ENCODE measurements at regions not wholly inside any gene's neighbourhood (a gene's known extent, or its start where the extent isn't known, plus 50 kb on each side); places are given as distances from the start of the nearest gene placed in this dataset.

DNA sequence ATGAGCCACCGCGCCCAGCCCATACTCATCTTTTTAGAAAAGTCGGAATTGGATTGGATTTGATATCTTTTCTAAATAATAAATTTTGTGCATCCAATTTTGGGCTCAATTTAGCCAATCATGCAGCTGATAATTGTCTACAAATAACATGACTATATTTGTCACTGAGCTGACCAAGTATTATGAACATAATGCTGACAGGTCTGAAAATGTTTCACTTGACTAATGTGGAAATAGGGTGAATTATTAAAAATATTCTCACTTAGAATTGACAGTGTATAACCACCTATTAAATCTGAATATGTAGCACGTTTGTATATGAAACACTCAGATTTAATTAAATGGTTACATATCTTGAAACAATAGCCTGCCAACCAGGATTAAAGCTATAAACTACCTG, 657.2 kb upstream of the FSHR start:
- Histone ChIP-seq H3K36me3 (ENCODE audit: control insufficient read depth in 4 of 4, insufficient read depth in 4 of 4, low read length in 3 of 4) (no peaks in the 10 kb centered on the region), H3K9me3 (ENCODE audit: control extremely low read depth in 1 of 5, control insufficient read depth in 4 of 5, insufficient read depth in 2 of 5, low read depth in 1 of 5, low read length in 4 of 5) (no peaks in the 10 kb centered on the region), H3K27ac (ENCODE audit: insufficient read depth in 1 of 2, low read depth in 1 of 2, low read length in 2 of 2, poor library complexity in 1 of 2, severe bottlenecking in 2 of 2) (no peak overlapping the region), H3K4me3 (ENCODE audit: control insufficient read depth in 1 of 7, extremely low read depth in 1 of 7, insufficient read depth in 4 of 7, low read depth in 2 of 7, low read length in 6 of 7) (no peak overlapping the region), H3K4me1 (ENCODE audit: control extremely low read depth in 1 of 4, control insufficient read depth in 4 of 4, insufficient read depth in 4 of 4, low read length in 3 of 4) (no peaks in the 10 kb centered on the region), H3K27me3 (replicated peaks in 2 of 5; ENCODE audit: control insufficient read depth in 4 of 5, insufficient read depth in 5 of 5, low read length in 4 of 5) (no peaks in the 10 kb centered on the region)
- WGBS (ENCODE audit: insufficient coverage): no CpG with 5 or more reads among the region's 4 CpGs
- CTCF ChIA-PET: no interaction called here
- DNase-seq: no peak
- POLR2A ChIA-PET: interaction anchor here (0.7 kb wide), 1 partner anchor 149 kb away, joined by 4 read pairs; no protein-coding TSS in a partner anchor

DNA sequence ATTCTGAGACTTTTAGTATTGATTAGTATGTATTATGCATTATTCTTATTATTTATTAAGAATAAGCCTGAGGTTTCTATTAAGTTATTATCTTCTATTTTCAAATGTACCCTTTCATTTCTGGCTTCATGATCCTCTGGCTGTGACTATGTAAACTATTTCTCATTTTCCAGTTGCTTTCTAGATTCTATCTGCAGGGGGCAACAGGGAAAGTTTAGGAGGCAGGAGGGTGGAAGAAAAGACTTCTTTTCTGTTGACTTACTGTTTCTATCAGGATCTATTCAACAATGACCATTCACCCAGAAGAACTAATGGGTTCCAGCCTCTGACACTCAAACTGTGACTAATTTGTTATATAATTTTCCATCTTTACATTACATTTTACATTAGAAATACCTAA, 653.4 kb upstream of the FSHR start:
- H3K4me1 ChIP-seq (ENCODE audit: control extremely low read depth in 1 of 4, control insufficient read depth in 4 of 4, insufficient read depth in 4 of 4, low read length in 3 of 4): no peaks in the 10 kb centered on the region
- H3K4me3 ChIP-seq (ENCODE audit: control insufficient read depth in 1 of 7, extremely low read depth in 1 of 7, insufficient read depth in 4 of 7, low read depth in 2 of 7, low read length in 6 of 7): no peak overlapping the region
- no peak overlapping the region for H3K27ac ChIP-seq (ENCODE audit: insufficient read depth in 1 of 2, low read depth in 1 of 2, low read length in 2 of 2, poor library complexity in 1 of 2, severe bottlenecking in 2 of 2)
- peaks cover 0 to 3% (median 0%) of the 10 kb centered on the region in 5 experiments for H3K9me3 ChIP-seq (ENCODE audit: control extremely low read depth in 1 of 5, control insufficient read depth in 4 of 5, insufficient read depth in 2 of 5, low read depth in 1 of 5, low read length in 4 of 5)
- no peak for DNase-seq
- peaks cover 0 to 2% (median 0%) of the 10 kb centered on the region in 5 experiments for H3K27me3 ChIP-seq (replicated peaks in 2 of 5; ENCODE audit: control insufficient read depth in 4 of 5, insufficient read depth in 5 of 5, low read length in 4 of 5)
- H3K36me3 ChIP-seq (ENCODE audit: control insufficient read depth in 4 of 4, insufficient read depth in 4 of 4, low read length in 3 of 4): no peaks in the 10 kb centered on the region
- CTCF ChIA-PET: no interaction called here
- POLR2A ChIA-PET: no interaction called here

DNA sequence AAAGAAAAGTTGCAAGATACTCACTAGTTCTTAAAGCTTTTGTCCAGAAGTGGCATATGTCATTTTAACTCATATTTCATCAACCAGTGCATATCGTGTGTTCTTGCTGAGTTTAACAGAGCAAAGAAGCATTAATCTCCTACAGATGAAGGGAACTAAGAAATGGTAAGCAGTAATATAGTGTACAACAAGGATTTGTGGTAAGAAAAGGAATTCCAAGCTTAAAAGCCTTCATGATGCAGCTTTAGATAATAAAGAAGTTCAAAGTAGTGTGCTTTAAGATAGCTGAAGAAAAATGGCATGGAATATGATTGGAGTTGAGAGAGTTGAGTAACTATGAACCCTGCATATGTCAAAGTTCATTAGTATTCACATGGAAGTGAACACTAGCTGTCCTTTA, 649.8 kb upstream of the FSHR start:
- no peaks in the 10 kb centered on the region for H3K4me1 ChIP-seq (ENCODE audit: control extremely low read depth in 1 of 4, control insufficient read depth in 4 of 4, insufficient read depth in 4 of 4, low read length in 3 of 4)
- no peak overlapping the region for H3K4me3 ChIP-seq (ENCODE audit: control insufficient read depth in 1 of 7, extremely low read depth in 1 of 7, insufficient read depth in 4 of 7, low read depth in 2 of 7, low read length in 6 of 7)
- POLR2A ChIA-PET: interaction anchor here (0.7 kb wide), 1 partner anchor 10 kb away, joined by 3 read pairs; no protein-coding TSS in a partner anchor
- H3K27me3 ChIP-seq (replicated peaks in 2 of 5; ENCODE audit: control insufficient read depth in 4 of 5, insufficient read depth in 5 of 5, low read length in 4 of 5): peaks cover 0 to 2% (median 0%) of the 10 kb centered on the region in 5 experiments
- CTCF ChIA-PET: no interaction called here
- H3K36me3 ChIP-seq (ENCODE audit: control insufficient read depth in 4 of 4, insufficient read depth in 4 of 4, low read length in 3 of 4): no peaks in the 10 kb centered on the region
- DNase-seq: no peak
- no peak overlapping the region for H3K27ac ChIP-seq (ENCODE audit: insufficient read depth in 1 of 2, low read depth in 1 of 2, low read length in 2 of 2, poor library complexity in 1 of 2, severe bottlenecking in 2 of 2)
- peaks cover 0 to 3% (median 0%) of the 10 kb centered on the region in 5 experiments for H3K9me3 ChIP-seq (ENCODE audit: control extremely low read depth in 1 of 5, control insufficient read depth in 4 of 5, insufficient read depth in 2 of 5, low read depth in 1 of 5, low read length in 4 of 5)
- 100% methylated on average over 1 of the region's 1 CpG for WGBS (ENCODE audit: insufficient coverage)

DNA sequence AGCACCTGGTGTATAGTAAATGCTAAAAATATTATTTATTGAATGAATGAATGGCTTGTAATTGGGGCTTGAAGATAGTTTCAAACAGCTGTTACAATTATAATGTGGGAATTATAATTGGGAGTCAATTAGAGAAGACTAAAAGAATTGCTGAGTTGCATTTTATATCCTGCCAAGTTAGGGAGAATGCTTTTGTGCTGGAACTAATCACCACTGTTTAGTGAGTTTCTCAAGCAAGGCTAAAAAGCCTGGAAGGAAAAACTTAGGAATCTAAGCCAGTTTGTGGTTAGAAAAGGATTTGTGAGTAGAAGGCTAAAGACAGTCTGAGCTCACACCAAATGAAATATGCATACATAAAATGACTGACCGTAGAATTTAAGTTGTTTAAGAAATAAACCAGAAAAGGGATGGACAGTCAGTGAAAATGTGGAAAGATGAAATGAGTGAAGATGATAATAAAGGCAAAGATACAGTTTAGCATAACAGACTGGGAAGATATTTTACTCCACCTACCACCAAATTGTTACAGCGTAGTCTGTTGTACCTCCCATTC, 647.7 kb upstream of the FSHR start:
- Histone ChIP-seq H3K36me3 (ENCODE audit: control insufficient read depth in 4 of 4, insufficient read depth in 4 of 4, low read length in 3 of 4) (no peaks in the 10 kb centered on the region), H3K4me1 (ENCODE audit: control extremely low read depth in 1 of 4, control insufficient read depth in 4 of 4, insufficient read depth in 4 of 4, low read length in 3 of 4) (no peaks in the 10 kb centered on the region), H3K27me3 (replicated peaks in 2 of 5; ENCODE audit: control insufficient read depth in 4 of 5, insufficient read depth in 5 of 5, low read length in 4 of 5) (peaks cover 0 to 2% (median 0%) of the 10 kb centered on the region in 5 experiments), H3K27ac (ENCODE audit: insufficient read depth in 1 of 2, low read depth in 1 of 2, low read length in 2 of 2, poor library complexity in 1 of 2, severe bottlenecking in 2 of 2) (no peak overlapping the region), H3K4me3 (ENCODE audit: control insufficient read depth in 1 of 7, extremely low read depth in 1 of 7, insufficient read depth in 4 of 7, low read depth in 2 of 7, low read length in 6 of 7) (no peak overlapping the region), H3K9me3 (ENCODE audit: control extremely low read depth in 1 of 5, control insufficient read depth in 4 of 5, insufficient read depth in 2 of 5, low read depth in 1 of 5, low read length in 4 of 5) (peaks cover 0 to 3% (median 0%) of the 10 kb centered on the region in 5 experiments)
- no peak for DNase-seq
- WGBS (ENCODE audit: insufficient coverage): 88% methylated on average over 1 of the region's 2 CpGs
- ChIA-PET CTCF (no interaction called here), POLR2A (no interaction called here)

DNA sequence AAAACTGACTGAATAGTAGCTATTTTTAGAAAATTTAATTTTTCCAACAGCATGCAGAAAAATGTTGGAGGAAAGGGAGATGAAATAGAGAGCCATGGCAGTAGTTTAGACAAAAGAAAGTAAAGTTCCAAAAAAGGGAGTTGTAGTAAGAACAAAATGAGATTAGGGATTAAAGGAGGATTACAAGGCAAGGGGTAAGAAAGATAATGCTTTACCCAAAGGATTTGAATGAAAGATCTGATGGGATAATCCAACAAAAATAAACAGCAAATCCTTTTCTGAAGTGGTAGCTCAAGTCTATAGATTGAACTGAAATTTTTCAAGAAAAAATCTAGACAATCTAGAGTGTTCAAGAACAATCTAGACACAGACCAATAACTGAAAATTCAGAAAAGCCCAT, 644.3 kb upstream of the FSHR start:
- Histone ChIP-seq H3K9me3 (ENCODE audit: control extremely low read depth in 1 of 5, control insufficient read depth in 4 of 5, insufficient read depth in 2 of 5, low read depth in 1 of 5, low read length in 4 of 5) (peaks cover 0 to 3% (median 0%) of the 10 kb centered on the region in 5 experiments), H3K27me3 (replicated peaks in 2 of 5; ENCODE audit: control insufficient read depth in 4 of 5, insufficient read depth in 5 of 5, low read length in 4 of 5) (no peaks in the 10 kb centered on the region), H3K4me3 (ENCODE audit: control insufficient read depth in 1 of 7, extremely low read depth in 1 of 7, insufficient read depth in 4 of 7, low read depth in 2 of 7, low read length in 6 of 7) (no peak overlapping the region), H3K4me1 (ENCODE audit: control extremely low read depth in 1 of 4, control insufficient read depth in 4 of 4, insufficient read depth in 4 of 4, low read length in 3 of 4) (no peaks in the 10 kb centered on the region), H3K27ac (ENCODE audit: insufficient read depth in 1 of 2, low read depth in 1 of 2, low read length in 2 of 2, poor library complexity in 1 of 2, severe bottlenecking in 2 of 2) (no peak overlapping the region), H3K36me3 (ENCODE audit: control insufficient read depth in 4 of 4, insufficient read depth in 4 of 4, low read length in 3 of 4) (no peaks in the 10 kb centered on the region)
- ChIA-PET POLR2A (no interaction called here), CTCF (no interaction called here)
- DNase-seq: no peak

DNA sequence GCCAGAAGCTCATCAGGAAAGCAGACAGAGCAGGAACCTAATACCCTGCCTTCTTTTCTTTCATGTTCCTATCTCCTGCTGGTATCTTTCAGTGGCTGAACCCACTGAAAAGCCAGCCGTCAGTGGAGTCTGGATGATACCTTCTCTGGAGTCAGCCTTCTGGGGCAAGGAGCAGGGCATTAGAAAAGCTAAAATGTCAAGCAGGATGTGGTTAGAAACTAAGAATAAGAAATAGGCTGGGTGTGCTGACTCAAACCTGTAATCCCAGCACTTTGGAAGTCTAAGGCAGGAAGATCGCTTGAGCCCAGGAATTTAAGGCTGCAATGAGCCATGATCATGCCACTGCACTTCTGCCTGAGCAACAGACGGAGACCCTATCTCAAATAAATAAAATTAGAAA, 642.0 kb upstream of the FSHR start:
- no peak for DNase-seq
- no peak overlapping the region for H3K4me3 ChIP-seq (ENCODE audit: control insufficient read depth in 1 of 7, extremely low read depth in 1 of 7, insufficient read depth in 4 of 7, low read depth in 2 of 7, low read length in 6 of 7)
- H3K36me3 ChIP-seq (ENCODE audit: control insufficient read depth in 4 of 4, insufficient read depth in 4 of 4, low read length in 3 of 4): no peaks in the 10 kb centered on the region
- no peaks in the 10 kb centered on the region for H3K4me1 ChIP-seq (ENCODE audit: control extremely low read depth in 1 of 4, control insufficient read depth in 4 of 4, insufficient read depth in 4 of 4, low read length in 3 of 4)
- no peak overlapping the region for H3K27ac ChIP-seq (ENCODE audit: insufficient read depth in 1 of 2, low read depth in 1 of 2, low read length in 2 of 2, poor library complexity in 1 of 2, severe bottlenecking in 2 of 2)
- ChIA-PET POLR2A (no interaction called here), CTCF (no interaction called here)
- WGBS (ENCODE audit: insufficient coverage): 72% methylated on average over 2 of the region's 3 CpGs
- H3K9me3 ChIP-seq (ENCODE audit: control extremely low read depth in 1 of 5, control insufficient read depth in 4 of 5, insufficient read depth in 2 of 5, low read depth in 1 of 5, low read length in 4 of 5): no peaks in the 10 kb centered on the region
- no peaks in the 10 kb centered on the region for H3K27me3 ChIP-seq (replicated peaks in 2 of 5; ENCODE audit: control insufficient read depth in 4 of 5, insufficient read depth in 5 of 5, low read length in 4 of 5)

DNA sequence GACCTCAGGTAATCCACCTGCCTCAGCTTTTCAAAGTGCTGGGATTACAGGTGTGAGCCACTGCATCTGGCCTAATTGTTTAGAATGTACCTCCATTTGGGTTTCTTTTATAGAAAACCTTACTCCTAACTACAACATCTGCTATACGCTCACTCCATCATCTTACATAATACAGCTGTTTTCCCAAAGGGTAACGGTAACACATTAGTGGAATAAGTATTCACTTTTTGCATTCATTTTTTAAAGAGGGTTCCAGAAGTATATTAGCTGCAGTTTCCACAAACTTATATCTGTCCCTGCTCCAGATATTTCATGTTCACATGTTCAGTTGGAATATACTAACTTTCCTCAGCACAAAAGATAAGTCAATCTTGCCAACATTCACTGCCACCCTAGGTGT, 640.1 kb upstream of the FSHR start:
- H3K9me3 ChIP-seq (ENCODE audit: control extremely low read depth in 1 of 5, control insufficient read depth in 4 of 5, insufficient read depth in 2 of 5, low read depth in 1 of 5, low read length in 4 of 5): no peaks in the 10 kb centered on the region
- H3K36me3 ChIP-seq (ENCODE audit: control insufficient read depth in 4 of 4, insufficient read depth in 4 of 4, low read length in 3 of 4): no peaks in the 10 kb centered on the region
- no peaks in the 10 kb centered on the region for H3K27me3 ChIP-seq (replicated peaks in 2 of 5; ENCODE audit: control insufficient read depth in 4 of 5, insufficient read depth in 5 of 5, low read length in 4 of 5)
- H3K27ac ChIP-seq (ENCODE audit: insufficient read depth in 1 of 2, low read depth in 1 of 2, low read length in 2 of 2, poor library complexity in 1 of 2, severe bottlenecking in 2 of 2): no peak overlapping the region
- no peaks in the 10 kb centered on the region for H3K4me1 ChIP-seq (ENCODE audit: control extremely low read depth in 1 of 4, control insufficient read depth in 4 of 4, insufficient read depth in 4 of 4, low read length in 3 of 4)
- ChIA-PET POLR2A (no interaction called here), CTCF (interaction anchor here (1.2 kb wide), 1 partner anchor 16 kb away, joined by 3 read pairs; no protein-coding TSS in a partner anchor)
- DNase-seq: no peak
- no peak overlapping the region for H3K4me3 ChIP-seq (ENCODE audit: control insufficient read depth in 1 of 7, extremely low read depth in 1 of 7, insufficient read depth in 4 of 7, low read depth in 2 of 7, low read length in 6 of 7)
- whole genome bisulfite sequencing (ENCODE audit: insufficient coverage): 50% methylated on average over 2 of the region's 2 CpGs

All from common myeloid progenitor, CD34-positive (primary cell).